Stimulated activated CD4-positive, alpha-beta T cell treated with anti-CD3 and anti-CD28 coated beads, Interleukin-15, amount 100 ng/mL, for 24 hours (primary cell): ENCODE measurements at regions not wholly inside any gene's neighbourhood (a gene's known extent, or its start where the extent isn't known, plus 50 kb on each side); places are given as distances from the start of the nearest gene placed in this dataset.

Source experiments
- DNase-seq: peaks from one replicate; pipeline ENCODE4 v3.0.0-alpha.2; 2020

GRCh38 chr1:244920911-244921761, 56.8 kb upstream of the HNRNPU start:
- DNase-seq, result no peak

DNA sequence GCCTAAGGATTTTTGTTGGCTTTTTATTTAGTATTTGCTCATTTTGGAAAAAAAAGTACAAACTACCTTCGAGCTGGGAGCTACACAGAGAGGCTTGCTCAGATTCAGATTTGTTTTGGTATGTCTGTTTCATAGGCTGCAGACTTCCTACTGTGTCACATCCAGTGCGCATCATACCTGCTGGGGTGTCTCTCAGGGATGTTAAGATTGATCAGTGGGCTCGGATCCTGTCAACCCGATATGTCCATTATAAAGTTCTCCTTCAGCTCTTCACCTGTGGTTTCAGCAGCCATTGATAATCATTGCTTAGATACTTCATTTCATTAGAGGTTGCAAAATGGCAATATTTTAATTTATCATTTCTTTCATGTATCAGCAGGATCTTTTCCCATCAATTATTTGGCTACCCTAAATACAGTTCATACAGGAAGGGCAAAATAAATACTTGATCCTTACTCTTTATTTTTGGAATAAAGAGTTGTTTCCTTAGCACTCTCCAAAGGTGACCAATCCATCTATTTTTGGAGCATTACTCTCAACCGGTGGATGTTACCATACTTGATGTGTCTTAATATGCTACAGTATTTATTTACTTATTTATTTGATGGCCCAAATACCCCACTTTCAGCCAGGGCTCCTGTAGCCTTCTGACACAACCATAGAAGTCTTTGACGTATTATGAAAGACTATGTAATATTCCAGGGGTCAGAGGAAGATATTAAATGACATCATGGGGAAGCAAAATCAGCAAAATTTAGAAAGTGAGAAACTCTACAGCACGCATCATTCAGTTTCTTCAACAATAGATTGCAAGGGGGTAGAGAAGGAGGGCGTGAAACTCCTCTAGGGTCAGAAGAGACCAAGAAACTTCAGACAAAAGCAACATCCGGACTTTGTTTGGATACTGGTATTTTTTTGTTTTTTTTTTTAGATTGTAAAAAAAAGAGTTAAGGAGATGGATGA, 55.3 kb upstream of the HNRNPU start:
- no peak for DNase-seq

DNA sequence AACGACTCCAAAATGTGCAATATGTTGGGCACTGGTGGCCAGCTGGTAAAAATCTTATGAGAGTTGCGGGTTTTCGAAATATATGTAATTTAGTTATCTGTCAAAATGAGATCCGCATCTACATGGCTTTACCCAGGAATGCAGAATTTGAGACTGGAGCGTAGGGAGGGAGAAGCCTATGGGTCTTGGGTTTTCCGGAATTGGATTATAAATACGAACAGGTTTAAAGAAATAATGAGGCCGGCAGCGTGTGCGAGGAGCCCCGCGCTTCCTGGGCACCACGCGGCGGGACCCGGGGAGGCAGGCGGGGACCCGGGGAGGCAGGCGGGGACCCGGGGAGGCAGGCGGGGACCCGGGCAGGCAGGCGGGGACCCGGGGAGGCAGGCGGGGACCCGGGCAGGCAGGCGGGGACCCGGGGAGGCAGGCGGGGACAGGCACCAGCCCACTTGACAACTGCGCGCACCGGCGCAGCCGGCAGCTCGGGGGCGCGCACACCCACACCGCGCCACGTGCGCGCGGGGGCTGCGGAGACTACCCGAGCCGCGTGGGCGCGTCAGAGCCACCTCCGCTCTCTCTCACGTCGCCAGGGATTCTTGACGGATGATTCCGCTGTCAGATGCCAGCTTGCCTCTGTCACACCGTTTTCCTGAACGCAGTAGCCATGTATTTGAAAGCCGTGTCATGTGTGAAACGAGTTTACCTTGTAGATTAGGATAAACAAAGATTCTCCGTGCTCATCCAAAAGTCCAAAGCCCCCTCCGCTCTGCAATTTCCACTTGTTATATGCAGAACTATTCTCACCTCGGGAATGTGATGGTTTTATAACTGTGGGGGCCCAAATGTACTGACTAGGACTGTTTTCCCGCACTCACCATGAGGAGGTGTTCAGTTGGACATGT, 54.3 kb upstream of the HNRNPU start:
- peak; percentile 72 for DNase-seq

- DNase-seq, result no peak
These were observed 52.8 kb upstream of the HNRNPU start for GRCh38 chr1:244917073-244917670.

DNA sequence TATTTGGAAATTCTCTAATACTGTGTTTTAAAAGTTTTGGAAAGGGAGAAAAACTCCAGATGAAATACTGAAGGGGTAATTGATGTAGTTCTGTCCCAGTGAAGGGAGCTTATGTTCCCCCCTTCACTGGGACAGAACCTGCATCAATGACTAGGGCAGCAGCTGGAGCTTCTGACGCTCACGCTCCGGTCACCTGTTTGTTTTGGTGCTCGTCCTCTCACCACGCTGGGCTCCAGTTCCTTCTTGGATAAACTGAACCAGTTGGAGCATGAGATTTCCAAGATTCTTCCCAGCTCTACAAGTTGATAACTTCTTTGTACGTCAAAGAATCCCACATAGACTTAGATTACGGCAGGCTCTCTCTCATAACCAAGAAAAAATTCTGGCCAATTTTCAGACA, 51.4 kb upstream of the HNRNPU start:
- DNase-seq, result no peak

DNA sequence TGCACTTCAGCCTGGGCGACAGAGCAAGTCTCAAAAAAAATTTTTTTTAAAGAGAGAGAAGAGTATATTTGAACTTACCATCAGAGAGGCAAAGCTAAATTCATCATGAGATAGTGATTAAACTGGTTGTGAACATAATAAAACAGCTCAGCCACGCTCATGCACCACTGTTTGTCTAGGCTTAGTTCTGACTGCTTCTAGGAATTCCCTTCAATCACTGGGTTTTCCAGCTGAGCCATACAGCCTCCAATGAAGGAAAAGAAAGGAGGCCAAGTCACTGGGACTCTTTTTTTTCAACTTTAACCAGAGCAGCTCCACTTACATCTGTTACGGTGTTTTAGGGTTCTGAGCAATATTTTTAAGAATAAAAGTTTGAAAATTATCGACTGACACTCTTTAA, 50.4 kb upstream of the HNRNPU start:
- DNase-seq, result no peak
